Gastrocnemius medialis (tissue), 4 donors: ENCODE measurements at regions not wholly inside any gene's neighbourhood (a gene's known extent, or its start where the extent isn't known, plus 50 kb on each side); places are given as distances from the start of the nearest gene placed in this dataset.

Experiments used
- POLR2A ChIP-seq, 2 donors: fragments of 450-650 bp; IDR thresholded peaks; one replicate each; pipeline ENCODE4 v1.6.1; 2017; ENCODE audit warnings: antibody characterized with exemption in 2 of 2, mild to moderate bottlenecking in 2 of 2, moderate library complexity in 2 of 2
- TF ChIP-seq, protein P1 (sequence below), 5 experiments: fragments of 450-650 bp in 3 of 5; fragments of 200-600 bp in 2 of 5; sonication (generic) in 2 of 5; IDR thresholded peaks in 4 of 5; conservative IDR thresholded peaks in 1 of 5; 1 replicate in 4 of 5; 2 replicates in 1 of 5; pipeline ENCODE4 v1.5.1; 2016 to 2019; ENCODE audit warnings: antibody characterized with exemption in 5 of 5, mild to moderate bottlenecking in 3 of 5, moderate library complexity in 3 of 5

DNA sequence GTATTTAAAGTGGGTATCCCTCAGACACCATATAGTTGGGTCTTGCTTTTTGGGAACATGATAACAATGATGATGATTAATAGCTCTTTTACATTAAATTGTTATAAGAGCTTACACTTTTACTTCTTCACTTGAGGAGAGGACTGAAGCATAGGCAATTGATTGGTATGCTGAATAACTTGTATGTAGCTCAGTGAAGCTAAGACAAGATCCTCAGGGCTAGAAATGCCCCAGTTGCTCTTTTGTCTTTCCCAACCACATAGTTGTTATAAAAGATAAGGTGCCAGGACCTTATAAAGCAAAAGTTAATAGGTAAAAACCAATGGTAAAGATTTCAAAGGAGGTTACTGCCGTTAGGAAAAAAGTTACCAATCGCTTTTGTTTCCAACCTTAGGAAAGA, 123.4 kb downstream of the KCNK1 start:
- TF ChIP-seq, protein P1, sequence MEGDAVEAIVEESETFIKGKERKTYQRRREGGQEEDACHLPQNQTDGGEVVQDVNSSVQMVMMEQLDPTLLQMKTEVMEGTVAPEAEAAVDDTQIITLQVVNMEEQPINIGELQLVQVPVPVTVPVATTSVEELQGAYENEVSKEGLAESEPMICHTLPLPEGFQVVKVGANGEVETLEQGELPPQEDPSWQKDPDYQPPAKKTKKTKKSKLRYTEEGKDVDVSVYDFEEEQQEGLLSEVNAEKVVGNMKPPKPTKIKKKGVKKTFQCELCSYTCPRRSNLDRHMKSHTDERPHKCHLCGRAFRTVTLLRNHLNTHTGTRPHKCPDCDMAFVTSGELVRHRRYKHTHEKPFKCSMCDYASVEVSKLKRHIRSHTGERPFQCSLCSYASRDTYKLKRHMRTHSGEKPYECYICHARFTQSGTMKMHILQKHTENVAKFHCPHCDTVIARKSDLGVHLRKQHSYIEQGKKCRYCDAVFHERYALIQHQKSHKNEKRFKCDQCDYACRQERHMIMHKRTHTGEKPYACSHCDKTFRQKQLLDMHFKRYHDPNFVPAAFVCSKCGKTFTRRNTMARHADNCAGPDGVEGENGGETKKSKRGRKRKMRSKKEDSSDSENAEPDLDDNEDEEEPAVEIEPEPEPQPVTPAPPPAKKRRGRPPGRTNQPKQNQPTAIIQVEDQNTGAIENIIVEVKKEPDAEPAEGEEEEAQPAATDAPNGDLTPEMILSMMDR (IDR thresholded peaks at IDR 0.05 in 4 of 5, conservative IDR thresholded peaks at IDR 0.05 in 1 of 5), result no peak
- TF ChIP-seq POLR2A (IDR thresholded peaks at IDR 0.05), result no peak
